AG04450 (cell line): ENCODE measurements at regions not wholly inside any gene's neighbourhood (a gene's known extent, or its start where the extent isn't known, plus 50 kb on each side); places are given as distances from the start of the nearest gene placed in this dataset.

ENCODE experiments used
- CTCF ChIA-PET: fragments of 300-600, 350-600 bp; formaldehyde crosslinking; extraction: SDS; loops from one replicate; lab custom pipeline; 2022; ENCODE audit warnings: antibody characterized with exemption, inconsistent platforms; lab: Charles Lee
- POLR2A ChIA-PET: fragments of 350-600 bp; formaldehyde crosslinking; extraction: SDS; loops from one replicate; lab custom pipeline; 2021; ENCODE audit warnings: antibody characterized with exemption, inconsistent platforms; lab: Yijun Ruan, JAX
- DNase-seq: peaks from one replicate; pipeline ENCODE4 v3.0.0-alpha.2; 2011; ENCODE audit warnings: low read depth, low spot score
- H3K27ac ChIP-seq: one replicate; pipeline ENCODE4 v1.5.1; 2012; ENCODE audit warnings: low read depth, low read length, control low read depth
- H3K27me3 ChIP-seq: one replicate; pipeline ENCODE4 v1.6.0; 2012; ENCODE audit warnings: low read length; ENCODE audit not compliant: control insufficient read depth, insufficient read depth
- H3K4me3 ChIP-seq: 2 replicates; pipeline ENCODE4 v1.5.1; 2011; ENCODE audit warnings: mild to moderate bottlenecking, low read depth, low read length, control low read depth
- H3K9me3 ChIP-seq: 2 replicates; pipeline ENCODE4 v1.5.1; 2012; ENCODE audit warnings: low read length; ENCODE audit not compliant: control insufficient read depth, insufficient read depth
- TF ChIP-seq, protein P1 (sequence below): IDR thresholded peaks from 2 replicates; pipeline ENCODE4 v1.5.1; 2011; ENCODE audit warnings: low read depth, low read length, control low read depth, inconsistent platforms

DNA sequence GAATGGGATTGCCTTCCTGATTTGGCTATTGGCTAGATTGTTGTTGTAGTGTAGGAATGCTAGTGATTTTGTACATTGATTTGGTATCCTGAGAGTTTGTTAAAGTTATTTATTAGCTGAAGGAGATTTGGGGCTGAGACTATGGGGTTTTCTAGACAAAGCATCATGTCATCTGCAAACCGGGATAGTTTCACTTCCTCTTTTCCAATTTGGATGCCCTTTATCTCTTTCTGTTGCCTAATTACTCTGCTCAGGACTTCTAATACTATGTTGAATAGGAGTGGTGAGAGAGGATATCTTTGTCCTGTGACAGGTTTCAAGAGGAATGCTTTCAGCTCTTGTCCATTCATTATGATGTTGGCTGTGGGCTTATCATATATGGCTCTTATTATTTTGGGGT lies 265.7 kb upstream of the MGAT4C start:
- Histone ChIP-seq H3K27me3 (no peaks in the 10 kb centered on the region), H3K4me3 (no peak overlapping the region), H3K9me3 (no peaks in the 10 kb centered on the region), H3K27ac (no peak overlapping the region)
- CTCF ChIA-PET = no interaction called here
- TF ChIP-seq, protein P1, sequence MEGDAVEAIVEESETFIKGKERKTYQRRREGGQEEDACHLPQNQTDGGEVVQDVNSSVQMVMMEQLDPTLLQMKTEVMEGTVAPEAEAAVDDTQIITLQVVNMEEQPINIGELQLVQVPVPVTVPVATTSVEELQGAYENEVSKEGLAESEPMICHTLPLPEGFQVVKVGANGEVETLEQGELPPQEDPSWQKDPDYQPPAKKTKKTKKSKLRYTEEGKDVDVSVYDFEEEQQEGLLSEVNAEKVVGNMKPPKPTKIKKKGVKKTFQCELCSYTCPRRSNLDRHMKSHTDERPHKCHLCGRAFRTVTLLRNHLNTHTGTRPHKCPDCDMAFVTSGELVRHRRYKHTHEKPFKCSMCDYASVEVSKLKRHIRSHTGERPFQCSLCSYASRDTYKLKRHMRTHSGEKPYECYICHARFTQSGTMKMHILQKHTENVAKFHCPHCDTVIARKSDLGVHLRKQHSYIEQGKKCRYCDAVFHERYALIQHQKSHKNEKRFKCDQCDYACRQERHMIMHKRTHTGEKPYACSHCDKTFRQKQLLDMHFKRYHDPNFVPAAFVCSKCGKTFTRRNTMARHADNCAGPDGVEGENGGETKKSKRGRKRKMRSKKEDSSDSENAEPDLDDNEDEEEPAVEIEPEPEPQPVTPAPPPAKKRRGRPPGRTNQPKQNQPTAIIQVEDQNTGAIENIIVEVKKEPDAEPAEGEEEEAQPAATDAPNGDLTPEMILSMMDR = no peak
- POLR2A ChIA-PET = no interaction called here
- DNase-seq = no peak

DNA sequence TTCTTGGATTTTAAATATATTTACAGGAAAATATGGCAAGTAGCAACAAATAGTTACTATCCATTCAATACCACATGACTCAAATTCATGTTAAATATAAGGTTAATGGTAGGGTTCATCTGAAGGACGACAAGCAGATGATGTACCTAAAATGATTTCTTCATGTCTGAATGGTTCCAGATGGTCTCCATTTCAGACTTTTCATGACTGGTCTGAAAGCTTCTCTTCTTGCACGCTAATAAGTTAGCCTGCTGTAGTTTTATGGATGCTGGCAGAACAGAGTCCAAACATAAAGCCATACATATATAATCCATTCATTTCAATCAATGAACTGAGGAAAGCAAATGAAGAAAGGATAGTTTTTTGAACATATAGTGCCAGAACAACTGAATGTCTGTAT lies 257.0 kb upstream of the MGAT4C start:
- H3K4me3 ChIP-seq = no peak overlapping the region
- ChIA-PET CTCF (no interaction called here), POLR2A (no interaction called here)
- H3K27ac ChIP-seq = no peak overlapping the region
- DNase-seq = no peak
- no peaks in the 10 kb centered on the region for H3K9me3 ChIP-seq
- TF ChIP-seq, protein P1 = no peak
- no peaks in the 10 kb centered on the region for H3K27me3 ChIP-seq

DNA sequence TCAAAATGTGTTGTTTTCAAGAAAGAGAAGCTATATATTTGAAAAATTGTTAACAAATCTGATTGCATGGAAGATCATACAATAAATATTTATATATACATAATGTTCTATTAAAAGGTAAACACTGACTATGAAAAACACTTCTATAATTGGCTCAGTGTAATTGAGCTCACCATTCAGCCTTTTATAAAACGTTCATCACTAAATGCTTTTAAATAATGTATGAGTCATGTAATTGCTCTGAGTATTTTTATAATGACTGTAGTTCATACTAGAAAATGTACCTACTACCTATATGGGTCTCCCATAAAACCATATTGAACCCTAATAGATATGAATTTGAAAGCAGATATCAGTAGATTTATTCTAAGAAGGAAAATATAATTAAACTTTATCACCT lies 240.4 kb upstream of the MGAT4C start:
- no peak overlapping the region for H3K27ac ChIP-seq
- ChIA-PET POLR2A (no interaction called here), CTCF (no interaction called here)
- TF ChIP-seq, protein P1 = no peak
- H3K27me3 ChIP-seq = no peaks in the 10 kb centered on the region
- no peaks in the 10 kb centered on the region for H3K9me3 ChIP-seq
- no peak overlapping the region for H3K4me3 ChIP-seq
- no peak for DNase-seq

DNA sequence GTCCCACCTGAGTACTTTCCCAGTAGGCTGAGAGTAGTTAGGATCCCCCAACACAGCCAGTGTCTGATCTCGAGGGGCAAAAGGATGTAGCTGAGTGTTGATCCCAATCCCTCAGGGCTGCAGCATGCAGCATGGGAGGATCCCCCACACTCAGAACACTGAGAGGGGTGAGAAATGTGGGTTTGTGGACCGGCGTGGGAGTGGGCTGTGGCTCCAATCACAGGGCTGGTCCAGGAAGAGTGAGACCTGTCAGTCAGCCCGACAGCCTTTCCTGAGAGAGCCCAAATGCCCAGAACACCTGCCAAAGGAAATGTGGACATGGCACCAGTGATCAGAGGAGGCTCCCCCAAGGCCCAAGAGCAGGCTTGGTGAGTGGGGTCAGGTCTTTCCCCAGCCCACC lies 228.3 kb upstream of the MGAT4C start:
- DNase-seq = no peak
- CTCF ChIA-PET = no interaction called here
- Histone ChIP-seq H3K4me3 (no peak overlapping the region), H3K27ac (no peak overlapping the region), H3K9me3 (no peaks in the 10 kb centered on the region), H3K27me3 (no peaks in the 10 kb centered on the region)
- TF ChIP-seq, protein P1 = no peak
- POLR2A ChIA-PET = no interaction called here

DNA sequence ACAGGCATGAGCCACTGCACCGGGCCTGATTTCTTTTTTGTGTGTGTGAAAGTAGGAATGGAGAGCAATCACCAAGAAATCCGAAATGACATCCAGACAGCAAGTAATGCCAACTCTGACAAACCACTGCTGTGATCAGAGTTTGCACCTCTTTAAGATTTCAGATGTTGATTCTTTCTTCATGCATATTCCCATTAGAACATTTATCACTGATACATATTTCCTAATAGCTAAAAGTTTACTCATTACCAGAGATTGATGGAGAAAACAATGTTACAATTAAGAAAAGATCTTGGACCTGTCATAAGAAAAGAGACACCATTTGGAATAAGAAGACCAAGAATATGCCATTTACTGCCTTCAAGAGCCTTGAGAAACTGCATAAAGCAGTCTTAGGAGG lies 217.0 kb upstream of the MGAT4C start:
- DNase-seq = no peak
- Histone ChIP-seq H3K9me3 (no peaks in the 10 kb centered on the region), H3K27me3 (no peaks in the 10 kb centered on the region), H3K27ac (no peak overlapping the region), H3K4me3 (no peak overlapping the region)
- ChIA-PET CTCF (interaction anchor here (1.0 to 1.5 kb wide), 2 partner anchors 22 to 441 kb away, joined by 4 to 5 read pairs; no protein-coding TSS in a partner anchor), POLR2A (no interaction called here)
- TF ChIP-seq, protein P1 = no peak
